ENCODE measurements at regions not wholly inside any gene's neighbourhood (a gene's known extent, or its start where the extent isn't known, plus 50 kb on each side); places are given as distances from the start of the nearest gene placed in this dataset.
"Not testable (repeated sequence)": the region's sequence is repeated elsewhere in the genome, so short reads cannot be mapped to it uniquely, and the experiment has no call there.

- not testable (repeated sequence) for TF ChIP-seq POLR2A, CTCF, POLR2AphosphoS5 (IDR thresholded peaks at IDR 0.05)
These were observed 80.3 kb upstream of the SPDYE9 start for GRCh38 chr7:73166152-73166551.

Measured in breast epithelium (tissue), 3 donors.